AG10803 (cell line): ENCODE measurements at regions not wholly inside any gene's neighbourhood (a gene's known extent, or its start where the extent isn't known, plus 50 kb on each side); places are given as distances from the start of the nearest gene placed in this dataset.

ENCODE experiments used
- DNase-seq: peaks from one replicate; pipeline ENCODE4 v3.0.0; 2010; ENCODE audit warnings: low read depth
- H3K4me3 ChIP-seq: 2 replicates; pipeline ENCODE4 v1.5.1; 2011; ENCODE audit warnings: mild to moderate bottlenecking, low read length, control low read depth
- CTCF ChIP-seq: conservative IDR thresholded peaks from 2 replicates; pipeline ENCODE4 v1.5.1; 2011; ENCODE audit warnings: mild to moderate bottlenecking, low read length, control low read depth, inconsistent platforms

DNA sequence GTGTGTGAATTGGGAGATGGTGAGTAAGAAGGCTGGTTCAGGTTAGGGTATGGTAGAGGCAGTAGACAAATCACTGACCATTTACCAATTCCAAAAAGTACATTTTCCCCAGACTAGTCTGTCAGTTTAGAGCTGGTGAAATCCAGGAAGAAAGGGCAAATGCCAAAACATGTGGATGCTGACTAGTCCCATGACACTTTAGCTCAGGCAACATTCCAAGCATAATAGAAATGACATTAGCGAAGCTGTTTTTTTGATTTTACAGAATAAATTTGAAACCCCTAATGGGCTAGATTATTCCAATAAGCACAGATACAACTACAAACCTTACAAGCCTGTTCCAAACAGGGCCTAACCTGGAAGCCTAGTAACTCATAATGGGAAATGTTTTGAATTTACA is 884.2 kb downstream of the FLRT2 start:
- H3K4me3 ChIP-seq: no peak overlapping the region
- TF ChIP-seq CTCF: no peak
- DNase-seq: no peak

DNA sequence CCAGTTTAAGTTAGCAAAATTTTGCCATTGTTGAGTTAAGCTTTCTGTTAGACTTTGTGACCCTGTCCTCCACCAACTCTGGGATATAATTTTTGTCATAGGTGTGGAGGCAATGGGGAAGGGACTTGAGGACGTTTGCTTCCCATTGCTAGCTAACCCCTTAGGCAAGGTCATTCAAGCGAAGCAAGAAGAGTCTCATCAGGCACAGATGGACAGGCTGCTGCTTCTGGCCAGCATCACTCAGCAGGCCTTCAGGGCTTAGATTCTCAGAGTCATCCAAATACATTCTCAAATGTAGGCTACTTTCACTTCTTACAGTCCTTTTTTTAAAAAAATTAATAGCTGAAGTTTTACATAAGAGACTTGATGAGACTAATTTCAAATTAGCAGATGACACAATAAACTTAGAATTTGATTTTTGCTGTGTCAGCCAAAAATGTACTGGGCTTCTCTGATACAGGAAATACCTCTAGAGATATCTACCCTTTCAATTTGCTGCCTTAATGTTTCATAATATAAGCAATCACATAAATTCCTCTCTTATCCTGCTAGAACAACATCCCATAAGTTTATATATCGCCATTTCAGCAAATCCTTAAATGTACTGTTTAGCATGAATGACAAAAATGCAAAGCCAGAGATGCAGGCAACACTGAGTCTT is 875.2 kb downstream of the FLRT2 start:
- no peak overlapping the region for H3K4me3 ChIP-seq

DNA sequence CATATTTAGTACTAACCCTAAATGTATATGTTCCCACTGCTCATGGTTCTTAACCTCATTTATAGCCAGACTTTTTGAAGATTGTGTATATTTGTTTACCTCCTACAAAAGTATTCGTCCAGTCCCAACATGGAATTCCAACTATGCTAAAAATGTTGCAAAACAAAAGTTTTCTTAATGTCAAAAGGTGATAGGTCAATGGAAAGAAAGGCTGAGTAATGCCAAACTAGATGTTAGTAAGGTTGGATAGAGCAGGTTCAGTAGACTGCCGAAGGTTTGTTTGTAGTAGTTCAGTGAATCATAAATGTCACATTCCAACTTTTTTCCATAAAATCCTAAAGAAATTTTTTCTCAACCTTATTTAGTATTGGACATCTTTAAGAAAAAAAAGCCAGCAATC is 874.5 kb downstream of the FLRT2 start:
- H3K4me3 ChIP-seq: no peak overlapping the region
- no peak for TF ChIP-seq CTCF

More for the DNA sequence above, 875.2 kb downstream of the FLRT2 start:
- TF ChIP-seq CTCF: no peak
- no peak for DNase-seq

GRCh38 chr14:86402545-86402944 is 872.6 kb downstream of the FLRT2 start:
- TF ChIP-seq CTCF: no peak
- H3K4me3 ChIP-seq: no peak overlapping the region
- no peak for DNase-seq

More for the DNA sequence above, 874.5 kb downstream of the FLRT2 start:
- no peak for DNase-seq

GRCh38 chr14:86391085-86391484 is 861.1 kb downstream of the FLRT2 start:
- DNase-seq: no peak

GRCh38 chr14:86388216-86388615 is 858.3 kb downstream of the FLRT2 start:
- no peak overlapping the region for H3K4me3 ChIP-seq
- no peak for DNase-seq
- no peak for TF ChIP-seq CTCF

More at GRCh38 chr14:86391085-86391484, 861.1 kb downstream of the FLRT2 start:
- H3K4me3 ChIP-seq: no peak overlapping the region
- TF ChIP-seq CTCF: no peak

GRCh38 chr14:86373886-86374285 is 843.9 kb downstream of the FLRT2 start:
- TF ChIP-seq CTCF: no peak
- no peak for DNase-seq
- no peak overlapping the region for H3K4me3 ChIP-seq
